ENCODE measurements at regions not wholly inside any gene's neighbourhood (a gene's known extent, or its start where the extent isn't known, plus 50 kb on each side); places are given as distances from the start of the nearest gene placed in this dataset.

- DNase-seq (ENCODE audit: low spot score) (no peak), ATAC-seq (no peak)
- H3K4me1 Mint-ChIP-seq = no peaks in the 10 kb centered on the region
- H3K4me3 ChIP-seq = no peak overlapping the region
- H3K27me3 Mint-ChIP-seq (ENCODE audit: insufficient read depth, low read depth, poor library complexity) = peaks cover 6% of the 10 kb centered on the region
- no peak overlapping the region for H3K27ac ChIP-seq (ENCODE audit: low read depth)
- no peak overlapping the region for H3K4me3 Mint-ChIP-seq
- no peak overlapping the region for H3K27ac Mint-ChIP-seq
- H3K9me2 ChIP-seq (ENCODE audit: insufficient read depth) = no peaks in the 10 kb centered on the region
- no peaks in the 10 kb centered on the region for H4K20me1 ChIP-seq (replicated peaks; ENCODE audit: insufficient read depth)
- no peaks in the 10 kb centered on the region for H3K79me2 ChIP-seq (replicated peaks; ENCODE audit: insufficient read depth)
- no peak overlapping the region for H3K4me2 ChIP-seq
- H3K36me3 ChIP-seq (ENCODE audit: insufficient read depth) = 0 out of 2 replicates have a peak, but pooled peaks cover 10% of the 10 kb centered on the region
- H3F3A ChIP-seq (replicated peaks; ENCODE audit: low read depth) = no peaks in the 10 kb centered on the region
- H3K4me1 ChIP-seq (ENCODE audit: insufficient read depth) = no peaks in the 10 kb centered on the region
- no peak for TF ChIP-seq JUNB (IDR thresholded peaks at IDR 0.05; ENCODE audit: unreplicated experiment)
- no peak for TF ChIP-seq CTCF (conservative IDR thresholded peaks at IDR 0.05; ENCODE audit: low read depth in 2 of 2)
- no peak for TF ChIP-seq EZH2 (IDR thresholded peaks at IDR 0.05; ENCODE audit: low read depth, unreplicated experiment)
- TF ChIP-seq ZNF114 (CRISPR knock-in tag; IDR thresholded peaks at IDR 0.05) = no peak
- TF ChIP-seq ETS1 (IDR thresholded peaks at IDR 0.05) = no peak
- TF ChIP-seq STAT1 (IDR thresholded peaks at IDR 0.05; ENCODE audit: unreplicated experiment) = no peak
- TF ChIP-seq EZH2phosphoT487 (IDR thresholded peaks at IDR 0.05; ENCODE audit: unreplicated experiment) = no peak
- no peak for TF ChIP-seq CREB1 (CRISPR knock-in tag; IDR thresholded peaks at IDR 0.05; ENCODE audit: low read depth)
- TF ChIP-seq REST (IDR thresholded peaks at IDR 0.05; ENCODE audit: unreplicated experiment) = no peak
- no peak for TF ChIP-seq ZNF462 (CRISPR knock-in tag; IDR thresholded peaks at IDR 0.05)
- no peak for TF ChIP-seq NANOG (IDR thresholded peaks at IDR 0.05; ENCODE audit: borderline replicate concordance)
- TF ChIP-seq POLR2AphosphoS5 (IDR thresholded peaks at IDR 0.05; ENCODE audit: low read depth) = no peak
- no peak for TF ChIP-seq ZNF331 (CRISPR knock-in tag; IDR thresholded peaks at IDR 0.05; ENCODE audit: low read depth)
- H3K9me3 Mint-ChIP-seq = peaks cover 100% of the 10 kb centered on the region
- H3K27me3 ChIP-seq (ENCODE audit: insufficient read depth) = no peaks in the 10 kb centered on the region
- no peak overlapping the region for H2AFZ ChIP-seq
- peaks cover 67% of the 10 kb centered on the region for H3K36me3 Mint-ChIP-seq (ENCODE audit: low read depth)
These were observed 371.3 kb downstream of the GLRX3 start for GRCh38 chr10:130507461-130507860.

Data from GM23338 (cell line).